Lower leg skin (tissue), 3 donors: ENCODE measurements at regions not wholly inside any gene's neighbourhood (a gene's known extent, or its start where the extent isn't known, plus 50 kb on each side); places are given as distances from the start of the nearest gene placed in this dataset.

ENCODE experiments used
- CTCF ChIP-seq, 3 donors: fragments of 450-650 bp; IDR thresholded peaks; one replicate each; pipeline ENCODE4 v1.5.1; 2016; ENCODE audit warnings: antibody characterized with exemption in 3 of 3, mild to moderate bottlenecking in 3 of 3, moderate library complexity in 2 of 3
- POLR2A ChIP-seq, 2 donors: fragments of 450-650 bp; IDR thresholded peaks; one replicate each; pipeline ENCODE4 v1.6.1; 2016 to 2017; ENCODE audit warnings: antibody characterized with exemption in 2 of 2, mild to moderate bottlenecking in 1 of 2, moderate library complexity in 1 of 2

GRCh38 chr1:57833296-57833695, 409.4 kb upstream of the DAB1 start:
- TF ChIP-seq CTCF (IDR thresholded peaks at IDR 0.05) (no peak), POLR2A (IDR thresholded peaks at IDR 0.05) (no peak)
